ENCODE measurements at regions not wholly inside any gene's neighbourhood (a gene's known extent, or its start where the extent isn't known, plus 50 kb on each side); places are given as distances from the start of the nearest gene placed in this dataset.
A peak's percentile ranks its signal among the peaks of the same experiment; 100 is the strongest.

- Histone ChIP-seq H3K27ac (ENCODE audit: low read depth, low read length) (no peak overlapping the region), H3K4me3 (ENCODE audit: low read depth, low read length) (no peak overlapping the region), H3K4me1 (ENCODE audit: control insufficient read depth, insufficient read depth, low read length) (no peaks in the 10 kb centered on the region), H3K36me3 (ENCODE audit: control insufficient read depth, insufficient read depth, low read length) (no peaks in the 10 kb centered on the region), H3K9me3 (ENCODE audit: control insufficient read depth, insufficient read depth, low read length) (no peaks in the 10 kb centered on the region), H3K27me3 (ENCODE audit: control insufficient read depth, insufficient read depth, low read length) (no peaks in the 10 kb centered on the region)
- 49% methylated on average over 3 of the region's 5 CpGs for WGBS (ENCODE audit: insufficient coverage)
- no peak for DNase-seq (ENCODE audit: low read depth in 4 of 6, low spot score in 6 of 6)
These were observed 306.4 kb upstream of the CITED2 start for GRCh38 chr6:139680819-139681218.

GRCh38 chr6:139679516-139680179 lies 305.2 kb upstream of the CITED2 start:
- no peaks in the 10 kb centered on the region for H3K9me3 ChIP-seq (ENCODE audit: control insufficient read depth, insufficient read depth, low read length)
- WGBS (ENCODE audit: insufficient coverage): no CpG with 5 or more reads among the region's 3 CpGs
- no peak overlapping the region for H3K4me3 ChIP-seq (ENCODE audit: low read depth, low read length)
- DNase-seq (ENCODE audit: low read depth in 4 of 6, low spot score in 6 of 6): no peak
- H3K36me3 ChIP-seq (ENCODE audit: control insufficient read depth, insufficient read depth, low read length): no peaks in the 10 kb centered on the region
- H3K27me3 ChIP-seq (ENCODE audit: control insufficient read depth, insufficient read depth, low read length): no peaks in the 10 kb centered on the region
- no peak overlapping the region for H3K27ac ChIP-seq (ENCODE audit: low read depth, low read length)
- no peaks in the 10 kb centered on the region for H3K4me1 ChIP-seq (ENCODE audit: control insufficient read depth, insufficient read depth, low read length)

- no peaks in the 10 kb centered on the region for H3K27me3 ChIP-seq (ENCODE audit: control insufficient read depth, insufficient read depth, low read length)
These were observed 302.3 kb upstream of the CITED2 start for GRCh38 chr6:139676718-139677117.

GRCh38 chr6:139666284-139666683 lies 291.8 kb upstream of the CITED2 start:
- H3K27me3 ChIP-seq (ENCODE audit: control insufficient read depth, insufficient read depth, low read length): no peaks in the 10 kb centered on the region
- no peak overlapping the region for H3K4me3 ChIP-seq (ENCODE audit: low read depth, low read length)
- DNase-seq (ENCODE audit: low read depth in 4 of 6, low spot score in 6 of 6): no peak
- no peak overlapping the region for H3K27ac ChIP-seq (ENCODE audit: low read depth, low read length)
- peaks cover 5% of the 10 kb centered on the region for H3K9me3 ChIP-seq (ENCODE audit: control insufficient read depth, insufficient read depth, low read length)
- H3K36me3 ChIP-seq (ENCODE audit: control insufficient read depth, insufficient read depth, low read length): no peaks in the 10 kb centered on the region
- no peaks in the 10 kb centered on the region for H3K4me1 ChIP-seq (ENCODE audit: control insufficient read depth, insufficient read depth, low read length)

More at GRCh38 chr6:139676718-139677117, 302.3 kb upstream of the CITED2 start:
- Histone ChIP-seq H3K9me3 (ENCODE audit: control insufficient read depth, insufficient read depth, low read length) (no peaks in the 10 kb centered on the region), H3K4me1 (ENCODE audit: control insufficient read depth, insufficient read depth, low read length) (no peaks in the 10 kb centered on the region), H3K4me3 (ENCODE audit: low read depth, low read length) (no peak overlapping the region), H3K27ac (ENCODE audit: low read depth, low read length) (no peak overlapping the region), H3K36me3 (ENCODE audit: control insufficient read depth, insufficient read depth, low read length) (no peaks in the 10 kb centered on the region)
- no peak for DNase-seq (ENCODE audit: low read depth in 4 of 6, low spot score in 6 of 6)

- no peaks in the 10 kb centered on the region for H3K4me1 ChIP-seq (ENCODE audit: control insufficient read depth, insufficient read depth, low read length)
- 100% methylated on average over 1 of the region's 1 CpG for WGBS (ENCODE audit: insufficient coverage)
- no peak overlapping the region for H3K27ac ChIP-seq (ENCODE audit: low read depth, low read length)
- no peaks in the 10 kb centered on the region for H3K36me3 ChIP-seq (ENCODE audit: control insufficient read depth, insufficient read depth, low read length)
- no peaks in the 10 kb centered on the region for H3K27me3 ChIP-seq (ENCODE audit: control insufficient read depth, insufficient read depth, low read length)
- peaks cover 5% of the 10 kb centered on the region for H3K9me3 ChIP-seq (ENCODE audit: control insufficient read depth, insufficient read depth, low read length)
- DNase-seq (ENCODE audit: low read depth in 4 of 6, low spot score in 6 of 6): no peak
- H3K4me3 ChIP-seq (ENCODE audit: low read depth, low read length): no peak overlapping the region
These were observed 289.5 kb upstream of the CITED2 start for GRCh38 chr6:139663996-139664395.

GRCh38 chr6:139659711-139660110 lies 285.3 kb upstream of the CITED2 start:
- Histone ChIP-seq H3K4me3 (ENCODE audit: low read depth, low read length) (no peak overlapping the region), H3K27me3 (ENCODE audit: control insufficient read depth, insufficient read depth, low read length) (no peaks in the 10 kb centered on the region), H3K27ac (ENCODE audit: low read depth, low read length) (no peak overlapping the region), H3K4me1 (ENCODE audit: control insufficient read depth, insufficient read depth, low read length) (no peaks in the 10 kb centered on the region), H3K9me3 (ENCODE audit: control insufficient read depth, insufficient read depth, low read length) (peaks cover 2% of the 10 kb centered on the region), H3K36me3 (ENCODE audit: control insufficient read depth, insufficient read depth, low read length) (no peaks in the 10 kb centered on the region)
- no peak for DNase-seq (ENCODE audit: low read depth in 4 of 6, low spot score in 6 of 6)
- WGBS (ENCODE audit: insufficient coverage): 73% methylated on average over 1 of the region's 2 CpGs

- Histone ChIP-seq H3K4me1 (ENCODE audit: control insufficient read depth, insufficient read depth, low read length) (no peaks in the 10 kb centered on the region), H3K4me3 (ENCODE audit: low read depth, low read length) (no peak overlapping the region), H3K9me3 (ENCODE audit: control insufficient read depth, insufficient read depth, low read length) (peaks cover 2% of the 10 kb centered on the region), H3K36me3 (ENCODE audit: control insufficient read depth, insufficient read depth, low read length) (no peaks in the 10 kb centered on the region), H3K27ac (ENCODE audit: low read depth, low read length) (no peak overlapping the region), H3K27me3 (ENCODE audit: control insufficient read depth, insufficient read depth, low read length) (no peaks in the 10 kb centered on the region)
- DNase-seq (ENCODE audit: low read depth in 4 of 6, low spot score in 6 of 6): no peak
- no CpG with 5 or more reads among the region's 3 CpGs for WGBS (ENCODE audit: insufficient coverage)
These were observed 284.7 kb upstream of the CITED2 start for GRCh38 chr6:139659196-139659595.

- Histone ChIP-seq H3K4me3 (ENCODE audit: low read depth, low read length) (no peak overlapping the region), H3K4me1 (ENCODE audit: control insufficient read depth, insufficient read depth, low read length) (no peaks in the 10 kb centered on the region), H3K9me3 (ENCODE audit: control insufficient read depth, insufficient read depth, low read length) (no peaks in the 10 kb centered on the region), H3K27ac (ENCODE audit: low read depth, low read length) (no peak overlapping the region), H3K27me3 (ENCODE audit: control insufficient read depth, insufficient read depth, low read length) (no peaks in the 10 kb centered on the region), H3K36me3 (ENCODE audit: control insufficient read depth, insufficient read depth, low read length) (no peaks in the 10 kb centered on the region)
- DNase-seq (ENCODE audit: low read depth in 4 of 6, low spot score in 6 of 6): no peak
- no CpG with 5 or more reads among the region's 1 CpG for WGBS (ENCODE audit: insufficient coverage)
These were observed 282.7 kb upstream of the CITED2 start for GRCh38 chr6:139657119-139657518.

- H3K9me3 ChIP-seq (ENCODE audit: control insufficient read depth, insufficient read depth, low read length): no peaks in the 10 kb centered on the region
- no peaks in the 10 kb centered on the region for H3K36me3 ChIP-seq (ENCODE audit: control insufficient read depth, insufficient read depth, low read length)
- no peak overlapping the region for H3K27ac ChIP-seq (ENCODE audit: low read depth, low read length)
- H3K27me3 ChIP-seq (ENCODE audit: control insufficient read depth, insufficient read depth, low read length): no peaks in the 10 kb centered on the region
- WGBS (ENCODE audit: insufficient coverage): 47% methylated on average over 2 of the region's 5 CpGs
- H3K4me3 ChIP-seq (ENCODE audit: low read depth, low read length): no peak overlapping the region
- peak in 1 of 6 donors; percentile 34 for DNase-seq (ENCODE audit: low read depth in 4 of 6, low spot score in 6 of 6)
- H3K4me1 ChIP-seq (ENCODE audit: control insufficient read depth, insufficient read depth, low read length): no peaks in the 10 kb centered on the region
These were observed 281.6 kb upstream of the CITED2 start for GRCh38 chr6:139655783-139656705.
